Naive B cell (primary cell): ENCODE measurements at regions not wholly inside any gene's neighbourhood (a gene's known extent, or its start where the extent isn't known, plus 50 kb on each side); places are given as distances from the start of the nearest gene placed in this dataset.

Experiments used
- ATAC-seq, 2 donors: fragments of 150-1000 bp; cut with Tn5 transposase; 2 replicates each; pipeline ENCODE4 v1.10.0; 2021; ENCODE audit warnings: low read depth in 2 of 2, mild to moderate bottlenecking in 2 of 2, moderate library complexity in 2 of 2
- DNase-seq: peaks from one replicate; pipeline ENCODE4 v3.0.0; 2022
- H3K27ac Mint-ChIP-seq, 6 donors: one replicate each; pipeline ENCODE4 v1.8.0; 2020 to 2022; ENCODE audit warnings: mild to moderate bottlenecking in 6 of 6, mixed read lengths in 6 of 6, moderate library complexity in 5 of 6, inconsistent platforms in 2 of 6
- H3K27me3 Mint-ChIP-seq, 3 donors: one replicate each; pipeline ENCODE4 v1.8.0; 2021 to 2022; ENCODE audit warnings: mixed read lengths in 3 of 3, mild to moderate bottlenecking in 1 of 3
- H3K36me3 Mint-ChIP-seq, 2 donors: one replicate each; pipeline ENCODE4 v1.8.0; 2020 to 2022; ENCODE audit warnings: mixed read lengths in 2 of 2, inconsistent platforms in 1 of 2, mild to moderate bottlenecking in 1 of 2
- H3K4me1 Mint-ChIP-seq, 3 donors: one replicate each; pipeline ENCODE4 v1.8.0; 2020 to 2022; ENCODE audit warnings: mixed read lengths in 3 of 3, inconsistent platforms in 1 of 3, mild to moderate bottlenecking in 1 of 3, moderate library complexity in 1 of 3
- H3K4me3 Mint-ChIP-seq, 8 donors: one replicate each; pipeline ENCODE4 v1.8.0; 2020 to 2022; ENCODE audit warnings: mild to moderate bottlenecking in 8 of 8, mixed read lengths in 8 of 8, moderate library complexity in 8 of 8, inconsistent platforms in 2 of 8
- H3K9me3 Mint-ChIP-seq, 7 donors: one replicate each; pipeline ENCODE4 v1.8.0; 2020 to 2022; ENCODE audit warnings: mixed read lengths in 7 of 7, mild to moderate bottlenecking in 5 of 7, inconsistent platforms in 2 of 7, moderate library complexity in 1 of 7

- DNase-seq, result no peak
- H3K9me3 Mint-ChIP-seq, result peaks cover 0 to 5% (median 0%) of the 10 kb centered on the region in 7 donors
- H3K27ac Mint-ChIP-seq, result no peak overlapping the region
- peaks cover 0 to 9% of the 10 kb centered on the region in 2 donors for H3K36me3 Mint-ChIP-seq
- no peak overlapping the region for H3K4me3 Mint-ChIP-seq
- ATAC-seq, result no peak
- no peaks in the 10 kb centered on the region for H3K27me3 Mint-ChIP-seq
- H3K4me1 Mint-ChIP-seq, result peaks cover 0 to 2% (median 0%) of the 10 kb centered on the region in 3 donors
These were observed 172.8 kb downstream of the ZIC5 start for GRCh38 chr13:99798756-99799155.

- Mint-ChIP-seq H3K4me1 (peaks cover 0 to under 1% (median 0%) of the 10 kb centered on the region in 3 donors), H3K36me3 (peaks cover 0 to 9% of the 10 kb centered on the region in 2 donors), H3K27ac (no peak overlapping the region), H3K27me3 (no peaks in the 10 kb centered on the region), H3K9me3 (peaks cover 0 to 5% (median 0%) of the 10 kb centered on the region in 7 donors), H3K4me3 (no peak overlapping the region)
- DNase-seq (no peak), ATAC-seq (no peak)
These were observed 173.9 kb downstream of the ZIC5 start for GRCh38 chr13:99797691-99798090.

GRCh38 chr13:99796175-99796819 lies 175.3 kb downstream of the ZIC5 start:
- Mint-ChIP-seq H3K4me1 (no peaks in the 10 kb centered on the region), H3K27ac (no peak overlapping the region), H3K36me3 (peaks cover 0 to 9% of the 10 kb centered on the region in 2 donors), H3K4me3 (no peak overlapping the region), H3K9me3 (peaks cover 0 to 5% (median 0%) of the 10 kb centered on the region in 7 donors), H3K27me3 (no peaks in the 10 kb centered on the region)
- ATAC-seq (no peak), DNase-seq (no peak)

GRCh38 chr13:99792079-99792921 lies 179.3 kb downstream of the ZIC5 start:
- no peak for ATAC-seq
- Mint-ChIP-seq H3K9me3 (peaks cover 0 to 13% (median 5%) of the 10 kb centered on the region in 7 donors), H3K4me1 (no peaks in the 10 kb centered on the region), H3K27me3 (no peaks in the 10 kb centered on the region), H3K36me3 (peaks cover 0 to 4% of the 10 kb centered on the region in 2 donors), H3K27ac (no peak overlapping the region), H3K4me3 (no peak overlapping the region)
- DNase-seq, result no peak

- ATAC-seq (no peak), DNase-seq (no peak)
- H3K27me3 Mint-ChIP-seq, result no peaks in the 10 kb centered on the region
- H3K9me3 Mint-ChIP-seq, result peaks cover 5 to 30% (median 18%) of the 10 kb centered on the region in 7 donors
- H3K4me1 Mint-ChIP-seq, result no peaks in the 10 kb centered on the region
- H3K27ac Mint-ChIP-seq, result no peak overlapping the region
- no peak overlapping the region for H3K4me3 Mint-ChIP-seq
- peaks cover 10 to 22% of the 10 kb centered on the region in 2 donors for H3K36me3 Mint-ChIP-seq
These were observed 188.9 kb downstream of the ZIC5 start for GRCh38 chr13:99782669-99783068.

- no peaks in the 10 kb centered on the region for H3K4me1 Mint-ChIP-seq
- no peak for ATAC-seq
- peaks cover 10 to 31% of the 10 kb centered on the region in 2 donors for H3K36me3 Mint-ChIP-seq
These were observed 193.1 kb downstream of the ZIC5 start for GRCh38 chr13:99778500-99778899.

GRCh38 chr13:99777873-99778272 lies 193.7 kb downstream of the ZIC5 start:
- H3K36me3 Mint-ChIP-seq, result peaks cover 7 to 36% of the 10 kb centered on the region in 2 donors
- H3K27me3 Mint-ChIP-seq, result no peaks in the 10 kb centered on the region
- H3K27ac Mint-ChIP-seq, result no peak overlapping the region
- no peak overlapping the region for H3K4me3 Mint-ChIP-seq
- peaks cover 4 to 15% (median 10%) of the 10 kb centered on the region in 7 donors for H3K9me3 Mint-ChIP-seq
- DNase-seq (no peak), ATAC-seq (no peak)
- H3K4me1 Mint-ChIP-seq, result no peaks in the 10 kb centered on the region

More at GRCh38 chr13:99778500-99778899, 193.1 kb downstream of the ZIC5 start:
- no peak overlapping the region for H3K4me3 Mint-ChIP-seq
- H3K27me3 Mint-ChIP-seq, result no peaks in the 10 kb centered on the region
- no peak overlapping the region for H3K27ac Mint-ChIP-seq
- H3K9me3 Mint-ChIP-seq, result peaks cover 5 to 18% (median 12%) of the 10 kb centered on the region in 7 donors
- no peak for DNase-seq

GRCh38 chr13:99774644-99775043 lies 196.9 kb downstream of the ZIC5 start:
- ATAC-seq (no peak), DNase-seq (no peak)
- Mint-ChIP-seq H3K36me3 (peaks cover 0 to 26% of the 10 kb centered on the region in 2 donors), H3K4me1 (no peaks in the 10 kb centered on the region), H3K9me3 (peaks cover 0 to 7% (median 0%) of the 10 kb centered on the region in 7 donors), H3K27me3 (no peaks in the 10 kb centered on the region), H3K4me3 (no peak overlapping the region), H3K27ac (peak overlapping the region in 1 of 6 donors; percentile 12)

GRCh38 chr13:99768986-99769385 lies 202.6 kb downstream of the ZIC5 start:
- peaks cover 34 to 36% of the 10 kb centered on the region in 2 donors for H3K36me3 Mint-ChIP-seq
- H3K9me3 Mint-ChIP-seq, result peaks cover 6 to 50% (median 36%) of the 10 kb centered on the region in 7 donors
- H3K4me1 Mint-ChIP-seq, result no peaks in the 10 kb centered on the region

GRCh38 chr13:99766641-99767045 lies 204.9 kb downstream of the ZIC5 start:
- Mint-ChIP-seq H3K36me3 (peaks cover 39 to 53% of the 10 kb centered on the region in 2 donors), H3K4me3 (no peak overlapping the region), H3K4me1 (no peaks in the 10 kb centered on the region), H3K9me3 (peaks cover 6 to 74% (median 56%) of the 10 kb centered on the region in 7 donors), H3K27me3 (no peaks in the 10 kb centered on the region), H3K27ac (no peak overlapping the region)
- DNase-seq (no peak), ATAC-seq (no peak)

More at GRCh38 chr13:99768986-99769385, 202.6 kb downstream of the ZIC5 start:
- H3K4me3 Mint-ChIP-seq, result no peak overlapping the region
- DNase-seq, result no peak
- H3K27me3 Mint-ChIP-seq, result no peaks in the 10 kb centered on the region
- ATAC-seq, result no peak
- H3K27ac Mint-ChIP-seq, result no peak overlapping the region

GRCh38 chr13:99765869-99766268 lies 205.7 kb downstream of the ZIC5 start:
- no peak for ATAC-seq
- Mint-ChIP-seq H3K36me3 (peaks cover 41 to 56% of the 10 kb centered on the region in 2 donors), H3K9me3 (peaks cover 6 to 82% (median 63%) of the 10 kb centered on the region in 7 donors), H3K27me3 (no peaks in the 10 kb centered on the region), H3K27ac (no peak overlapping the region), H3K4me1 (no peaks in the 10 kb centered on the region), H3K4me3 (no peak overlapping the region)
- DNase-seq, result no peak

GRCh38 chr13:99760456-99760855 lies 211.1 kb downstream of the ZIC5 start:
- peaks cover 34 to 51% of the 10 kb centered on the region in 2 donors for H3K36me3 Mint-ChIP-seq
- no peak overlapping the region for H3K27ac Mint-ChIP-seq
- H3K4me3 Mint-ChIP-seq, result no peak overlapping the region
- H3K27me3 Mint-ChIP-seq, result no peaks in the 10 kb centered on the region
- H3K9me3 Mint-ChIP-seq, result peaks cover 8 to 62% (median 51%) of the 10 kb centered on the region in 7 donors
- peaks cover 6 to 15% (median 9%) of the 10 kb centered on the region in 3 donors for H3K4me1 Mint-ChIP-seq
- DNase-seq (no peak), ATAC-seq (no peak)

GRCh38 chr13:99759163-99759552 lies 212.4 kb downstream of the ZIC5 start:
- Mint-ChIP-seq H3K4me3 (no peak overlapping the region), H3K36me3 (peaks cover 29 to 42% of the 10 kb centered on the region in 2 donors), H3K9me3 (peaks cover 8 to 51% (median 40%) of the 10 kb centered on the region in 7 donors), H3K27me3 (no peaks in the 10 kb centered on the region), H3K27ac (no peak overlapping the region), H3K4me1 (peaks cover 9 to 18% (median 12%) of the 10 kb centered on the region in 3 donors)
- ATAC-seq (no peak), DNase-seq (no peak)
